Osteoblast (primary cell): ENCODE measurements at regions not wholly inside any gene's neighbourhood (a gene's known extent, or its start where the extent isn't known, plus 50 kb on each side); places are given as distances from the start of the nearest gene placed in this dataset.

Experiments used
- DNase-seq: peaks from one replicate; pipeline ENCODE4 v3.0.0; 2011; ENCODE audit warnings: low spot score, mixed read lengths; ENCODE audit not compliant: insufficient read length; ENCODE audit errors: missing footprints
- H2AFZ ChIP-seq: 2 replicates; pipeline ENCODE4 v1.6.0; 2011; ENCODE audit warnings: mild to moderate bottlenecking, low read length
- H3K27ac ChIP-seq: 2 replicates; pipeline ENCODE4 v1.5.1; 2011; ENCODE audit warnings: mild to moderate bottlenecking, low read depth, low read length, moderate library complexity
- H3K27me3 ChIP-seq: 2 replicates; pipeline ENCODE4 v1.6.0; 2012; ENCODE audit warnings: mild to moderate bottlenecking, control low read depth, inconsistent platforms, low read length, moderate library complexity; ENCODE audit not compliant: insufficient read depth
- H3K36me3 ChIP-seq: 2 replicates; pipeline ENCODE4 v1.5.1; 2011; ENCODE audit warnings: mild to moderate bottlenecking, low read length, control low read depth, moderate library complexity; ENCODE audit not compliant: insufficient read depth
- H3K4me1 ChIP-seq: 2 replicates; pipeline ENCODE4 v1.5.1; 2011; ENCODE audit warnings: mild to moderate bottlenecking, low read length, control low read depth, moderate library complexity; ENCODE audit not compliant: insufficient read depth
- H3K4me2 ChIP-seq: 2 replicates; pipeline ENCODE4 v1.6.0; 2011; ENCODE audit warnings: mild to moderate bottlenecking, low read length; ENCODE audit not compliant: insufficient read depth
- H3K4me3 ChIP-seq: fragments of 200-600 bp; sonication (generic); 3 replicates; pipeline ENCODE4 v1.5.1; 2012; ENCODE audit warnings: mild to moderate bottlenecking, low read length, inconsistent platforms; ENCODE audit not compliant: insufficient read depth
- H3K79me2 ChIP-seq: 2 replicates; pipeline ENCODE4 v1.6.0; 2012; ENCODE audit warnings: mild to moderate bottlenecking, low read length, control low read depth, inconsistent platforms; ENCODE audit not compliant: insufficient read depth
- H3K9me3 ChIP-seq: 2 replicates; pipeline ENCODE4 v1.5.1; 2011; ENCODE audit warnings: low read depth, low read length, control low read depth
- H4K20me1 ChIP-seq: 2 replicates; pipeline ENCODE4 v1.6.0; 2012; ENCODE audit warnings: mild to moderate bottlenecking, low read length, control low read depth; ENCODE audit not compliant: insufficient read depth
- TF ChIP-seq, protein P1 (sequence below): IDR thresholded peaks from 2 replicates; pipeline ENCODE4 v1.5.1; 2011; ENCODE audit warnings: mild to moderate bottlenecking, low read depth, low read length, moderate library complexity; ENCODE audit errors: extremely low read depth

DNA sequence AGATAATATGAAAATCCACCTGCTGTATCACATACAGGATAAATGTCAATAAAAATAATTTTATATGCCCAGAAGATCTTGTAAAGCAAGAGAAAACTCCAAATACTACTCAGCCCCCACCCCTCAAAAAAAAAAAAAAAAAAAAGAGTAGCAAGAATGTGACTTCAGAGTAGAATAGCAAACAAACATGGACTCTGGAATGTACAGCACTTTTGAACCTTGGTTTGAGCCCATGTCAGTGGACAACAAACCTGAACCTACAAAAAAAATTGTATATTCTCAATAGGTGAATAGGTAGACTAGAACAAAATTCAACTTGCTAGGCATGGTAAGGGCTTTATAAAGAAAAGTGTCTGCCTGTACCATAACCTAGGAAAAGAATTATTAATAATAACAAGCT, 428.0 kb downstream of the SLITRK6 start:
- Histone ChIP-seq H4K20me1 (no peaks in the 10 kb centered on the region), H3K4me1 (no peaks in the 10 kb centered on the region), H3K4me2 (no peak overlapping the region), H3K4me3 (no peak overlapping the region), H3K9me3 (no peaks in the 10 kb centered on the region), H2AFZ (no peak overlapping the region), H3K27ac (no peak overlapping the region), H3K27me3 (no peaks in the 10 kb centered on the region), H3K36me3 (no peaks in the 10 kb centered on the region), H3K79me2 (no peaks in the 10 kb centered on the region)
- TF ChIP-seq, protein P1, sequence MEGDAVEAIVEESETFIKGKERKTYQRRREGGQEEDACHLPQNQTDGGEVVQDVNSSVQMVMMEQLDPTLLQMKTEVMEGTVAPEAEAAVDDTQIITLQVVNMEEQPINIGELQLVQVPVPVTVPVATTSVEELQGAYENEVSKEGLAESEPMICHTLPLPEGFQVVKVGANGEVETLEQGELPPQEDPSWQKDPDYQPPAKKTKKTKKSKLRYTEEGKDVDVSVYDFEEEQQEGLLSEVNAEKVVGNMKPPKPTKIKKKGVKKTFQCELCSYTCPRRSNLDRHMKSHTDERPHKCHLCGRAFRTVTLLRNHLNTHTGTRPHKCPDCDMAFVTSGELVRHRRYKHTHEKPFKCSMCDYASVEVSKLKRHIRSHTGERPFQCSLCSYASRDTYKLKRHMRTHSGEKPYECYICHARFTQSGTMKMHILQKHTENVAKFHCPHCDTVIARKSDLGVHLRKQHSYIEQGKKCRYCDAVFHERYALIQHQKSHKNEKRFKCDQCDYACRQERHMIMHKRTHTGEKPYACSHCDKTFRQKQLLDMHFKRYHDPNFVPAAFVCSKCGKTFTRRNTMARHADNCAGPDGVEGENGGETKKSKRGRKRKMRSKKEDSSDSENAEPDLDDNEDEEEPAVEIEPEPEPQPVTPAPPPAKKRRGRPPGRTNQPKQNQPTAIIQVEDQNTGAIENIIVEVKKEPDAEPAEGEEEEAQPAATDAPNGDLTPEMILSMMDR = no peak
- DNase-seq = no peak

- Histone ChIP-seq H3K36me3 (no peaks in the 10 kb centered on the region), H3K27me3 (no peaks in the 10 kb centered on the region), H3K4me2 (no peak overlapping the region), H3K27ac (no peak overlapping the region), H3K4me3 (no peak overlapping the region), H3K9me3 (no peaks in the 10 kb centered on the region), H3K4me1 (no peaks in the 10 kb centered on the region), H3K79me2 (no peaks in the 10 kb centered on the region), H4K20me1 (no peaks in the 10 kb centered on the region), H2AFZ (no peak overlapping the region)
- TF ChIP-seq, protein P1 = no peak
- no peak for DNase-seq
Observed at GRCh38 chr13:85368686-85369085, 430.5 kb downstream of the SLITRK6 start.

DNA sequence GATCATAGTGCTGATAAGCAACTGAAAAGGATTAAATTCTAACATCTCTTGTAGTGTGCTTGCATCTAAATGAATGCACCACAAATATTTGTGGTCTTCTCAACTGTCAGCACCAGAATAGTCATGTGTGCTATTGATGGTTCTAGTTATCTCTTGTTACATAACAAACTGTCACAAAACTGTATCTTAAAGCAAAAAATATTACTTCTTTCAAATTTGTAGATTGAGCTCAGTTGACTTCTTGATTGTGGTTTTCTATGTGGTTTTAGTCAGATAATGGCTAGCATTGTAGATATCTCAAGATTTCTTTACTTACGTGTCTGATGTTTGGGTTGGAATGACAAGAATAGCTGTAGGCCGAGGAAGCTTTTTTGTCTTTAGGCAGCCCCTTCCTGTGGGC, 431.3 kb downstream of the SLITRK6 start:
- Histone ChIP-seq H3K27ac (no peak overlapping the region), H3K9me3 (no peaks in the 10 kb centered on the region), H3K4me3 (no peak overlapping the region), H3K4me1 (no peaks in the 10 kb centered on the region), H3K4me2 (no peak overlapping the region), H3K79me2 (no peaks in the 10 kb centered on the region), H3K36me3 (no peaks in the 10 kb centered on the region), H3K27me3 (no peaks in the 10 kb centered on the region), H2AFZ (no peak overlapping the region), H4K20me1 (no peaks in the 10 kb centered on the region)
- DNase-seq = no peak
- TF ChIP-seq, protein P1 = no peak

DNA sequence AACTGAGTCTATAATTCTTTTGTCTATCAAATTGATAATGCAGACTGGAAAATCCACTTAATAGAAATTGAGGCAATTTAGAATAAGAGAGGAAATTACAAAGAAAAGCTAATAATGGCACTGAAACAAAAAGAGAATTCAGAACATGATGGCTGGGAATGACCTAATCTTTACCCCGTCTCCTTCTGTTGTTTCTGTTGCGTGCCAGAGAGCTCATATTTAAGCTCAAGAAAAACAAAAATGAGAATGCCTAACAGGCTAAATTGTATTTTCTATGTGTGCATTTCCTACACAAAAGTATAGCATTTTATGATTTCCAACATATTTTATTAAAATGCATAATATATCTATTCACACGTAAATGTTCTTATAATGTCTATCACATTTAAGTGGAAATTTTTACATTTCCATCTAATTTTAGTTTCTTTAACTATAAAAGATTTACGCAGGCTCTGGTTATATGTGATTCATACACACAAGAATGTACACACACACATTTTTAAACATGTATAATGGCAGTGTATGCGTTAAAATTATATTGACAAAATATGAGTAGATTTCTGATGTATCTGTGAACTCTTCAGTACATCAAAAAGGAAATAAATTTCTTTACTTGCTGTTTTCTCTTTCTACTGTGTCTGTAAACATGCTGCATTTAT, 432.3 kb downstream of the SLITRK6 start:
- Histone ChIP-seq H3K27ac (no peak overlapping the region), H3K4me2 (no peak overlapping the region)

More for the DNA sequence above, 432.3 kb downstream of the SLITRK6 start:
- no peaks in the 10 kb centered on the region for H4K20me1 ChIP-seq
- H2AFZ ChIP-seq = no peak overlapping the region
- H3K79me2 ChIP-seq = no peaks in the 10 kb centered on the region
- TF ChIP-seq, protein P1 = no peak
- H3K36me3 ChIP-seq = no peaks in the 10 kb centered on the region
- no peaks in the 10 kb centered on the region for H3K4me1 ChIP-seq
- H3K27me3 ChIP-seq = no peaks in the 10 kb centered on the region
- H3K4me3 ChIP-seq = no peak overlapping the region
- H3K9me3 ChIP-seq = no peaks in the 10 kb centered on the region
- DNase-seq = no peak
